AG20443 (cell line): ENCODE measurements at regions not wholly inside any gene's neighbourhood (a gene's known extent, or its start where the extent isn't known, plus 50 kb on each side); places are given as distances from the start of the nearest gene placed in this dataset.

Experiments used
- DNase-seq: peaks from one replicate; pipeline ENCODE4 v3.0.0; 2012; ENCODE audit warnings: low spot score, mixed read lengths

GRCh38 chr5:3654515-3654914 lies 58.9 kb downstream of the IRX1 start:
- no peak for DNase-seq

GRCh38 chr5:3656803-3657202 lies 61.2 kb downstream of the IRX1 start:
- DNase-seq = no peak

GRCh38 chr5:3657364-3658022 lies 61.9 kb downstream of the IRX1 start:
- no peak for DNase-seq

GRCh38 chr5:3658929-3659328 lies 63.3 kb downstream of the IRX1 start:
- no peak for DNase-seq

GRCh38 chr5:3659907-3660306 lies 64.3 kb downstream of the IRX1 start:
- peak; percentile 45 for DNase-seq

GRCh38 chr5:3660630-3661029 lies 65.0 kb downstream of the IRX1 start:
- no peak for DNase-seq

GRCh38 chr5:3661755-3662296 lies 66.2 kb downstream of the IRX1 start:
- DNase-seq = no peak

- DNase-seq = no peak
Observed at GRCh38 chr5:3662344-3662743, 66.7 kb downstream of the IRX1 start.

- no peak for DNase-seq
Observed at GRCh38 chr5:3671337-3671736, 75.7 kb downstream of the IRX1 start.

GRCh38 chr5:3678801-3679200 lies 83.2 kb downstream of the IRX1 start:
- no peak for DNase-seq

GRCh38 chr5:3680821-3681220 lies 85.2 kb downstream of the IRX1 start:
- DNase-seq = no peak

GRCh38 chr5:3684118-3684517 lies 88.5 kb downstream of the IRX1 start:
- DNase-seq = no peak

GRCh38 chr5:3684771-3685354 lies 89.2 kb downstream of the IRX1 start:
- no peak for DNase-seq

GRCh38 chr5:3694819-3695218 lies 99.2 kb downstream of the IRX1 start:
- peak; percentile 51 for DNase-seq

- DNase-seq = no peak
Observed at GRCh38 chr5:3695818-3696217, 100.2 kb downstream of the IRX1 start.

- DNase-seq = no peak
Observed at GRCh38 chr5:3698412-3698811, 102.8 kb downstream of the IRX1 start.

GRCh38 chr5:3701694-3702093 lies 106.1 kb downstream of the IRX1 start:
- DNase-seq = no peak

GRCh38 chr5:3704661-3705060 lies 109.0 kb downstream of the IRX1 start:
- DNase-seq = no peak

GRCh38 chr5:3709068-3709716 lies 113.6 kb downstream of the IRX1 start:
- no peak for DNase-seq

- DNase-seq = no peak
Observed at GRCh38 chr5:3709717-3710348, 114.2 kb downstream of the IRX1 start.

GRCh38 chr5:3715062-3715461 lies 119.4 kb downstream of the IRX1 start:
- no peak for DNase-seq

GRCh38 chr5:3729631-3730030 lies 134.0 kb downstream of the IRX1 start:
- DNase-seq = no peak

GRCh38 chr5:3734632-3735031 lies 139.0 kb downstream of the IRX1 start:
- no peak for DNase-seq
